ENCODE measurements at regions not wholly inside any gene's neighbourhood (a gene's known extent, or its start where the extent isn't known, plus 50 kb on each side); places are given as distances from the start of the nearest gene placed in this dataset.
"Not testable (repeated sequence)": the region's sequence is repeated elsewhere in the genome, so short reads cannot be mapped to it uniquely, and the experiment has no call there.

DNA sequence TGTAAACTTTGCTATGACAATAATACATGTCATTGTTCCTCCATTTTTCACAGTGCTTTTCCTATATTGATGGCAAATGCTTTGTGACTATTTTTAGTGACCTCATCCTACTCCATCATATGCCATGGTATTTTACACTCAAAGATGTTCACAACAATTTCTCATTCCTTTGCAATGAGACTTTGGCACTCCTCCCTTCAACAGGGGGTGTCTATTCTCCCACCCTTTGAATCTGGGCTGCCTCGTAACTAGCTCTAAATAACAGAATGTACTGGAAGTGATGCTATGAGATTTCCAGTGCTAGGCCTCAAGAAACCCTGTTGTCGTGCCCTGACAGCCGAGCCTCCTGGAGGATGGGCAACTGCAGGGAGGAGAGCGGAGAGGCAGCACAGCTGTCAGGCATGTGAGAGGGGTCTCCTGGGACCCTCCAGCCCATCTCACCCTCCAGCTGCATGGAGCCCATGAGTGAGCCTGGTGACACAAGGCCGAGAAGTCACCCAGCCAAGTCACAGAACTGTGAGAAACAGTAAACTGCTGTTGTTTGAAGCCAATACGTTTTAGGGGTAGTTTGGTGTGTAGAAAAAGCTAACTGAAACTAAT, 103.1 kb upstream of the APCDD1 start:
- Mint-ChIP-seq H3K27ac (no peak overlapping the region), H3K27me3 (peaks cover 0 to 8% (median 3%) of the 10 kb centered on the region in 5 donors), H3K36me3 (no peaks in the 10 kb centered on the region), H3K4me1 (no peaks in the 10 kb centered on the region), H3K4me3 (no peak overlapping the region), H3K9me3 (peaks cover 0 to 22% (median 7%) of the 10 kb centered on the region in 11 donors)
- ChIA-PET CTCF (no interaction called here), POLR2A (no interaction called here)
- Histone ChIP-seq H3K27me3 (ENCODE audit: control insufficient read depth in 2 of 2, insufficient read depth in 2 of 2, low read length in 2 of 2) (no peaks in the 10 kb centered on the region), H3K9me3 (ENCODE audit: control insufficient read depth in 2 of 3, low read length in 3 of 3) (peaks cover 0 to 8% (median 0%) of the 10 kb centered on the region in 3 experiments), H3K36me3 (ENCODE audit: control insufficient read depth in 2 of 3, insufficient read depth in 3 of 3, low read length in 3 of 3) (no peaks in the 10 kb centered on the region), H3K4me3 (ENCODE audit: low read length) (no peak overlapping the region), H3K27ac (ENCODE audit: low read depth, low read length) (no peak overlapping the region), H3K4me1 (ENCODE audit: control insufficient read depth in 2 of 2, insufficient read depth in 2 of 2, low read length in 2 of 2) (no peaks in the 10 kb centered on the region)
- DNase-seq = no peak
- intact Hi-C loops (cut with micrococcal nuclease) = no loop called here
- ATAC-seq = no peak

DNA sequence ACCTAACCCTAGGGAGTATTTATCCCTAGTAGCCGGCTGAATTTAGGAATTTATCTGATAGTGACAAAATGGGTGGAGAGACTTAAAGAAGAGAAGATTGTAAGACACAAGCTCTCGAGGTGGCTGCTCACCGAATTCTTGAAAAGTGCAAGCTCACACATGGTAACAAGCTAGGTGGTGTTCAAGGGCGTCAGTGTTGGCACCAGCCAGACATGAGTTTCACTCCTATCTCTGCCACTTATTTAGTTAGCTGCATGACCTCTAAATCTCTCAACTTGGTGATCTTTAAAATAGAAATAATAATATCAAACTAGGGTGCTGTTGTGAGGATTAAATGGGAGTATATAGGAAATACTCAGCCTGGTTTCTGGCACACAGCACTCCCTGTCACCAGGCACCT, 102.6 kb upstream of the APCDD1 start:
- Histone ChIP-seq H3K27me3 (ENCODE audit: control insufficient read depth in 2 of 2, insufficient read depth in 2 of 2, low read length in 2 of 2) (no peaks in the 10 kb centered on the region), H3K4me3 (ENCODE audit: low read length) (no peak overlapping the region), H3K4me1 (ENCODE audit: control insufficient read depth in 2 of 2, insufficient read depth in 2 of 2, low read length in 2 of 2) (no peaks in the 10 kb centered on the region), H3K9me3 (ENCODE audit: control insufficient read depth in 2 of 3, low read length in 3 of 3) (peaks cover 0 to 13% (median 4%) of the 10 kb centered on the region in 3 experiments), H3K36me3 (ENCODE audit: control insufficient read depth in 2 of 3, insufficient read depth in 3 of 3, low read length in 3 of 3) (no peaks in the 10 kb centered on the region), H3K27ac (ENCODE audit: low read depth, low read length) (no peak overlapping the region)
- intact Hi-C loops (cut with micrococcal nuclease) = no loop called here
- CTCF ChIA-PET = no interaction called here
- H3K27ac Mint-ChIP-seq = no peak overlapping the region
- ATAC-seq (no peak), DNase-seq (no peak)
- H3K27me3 Mint-ChIP-seq = peaks cover 0 to 8% (median 3%) of the 10 kb centered on the region in 5 donors
- no peak overlapping the region for H3K4me3 Mint-ChIP-seq
- H3K36me3 Mint-ChIP-seq = no peaks in the 10 kb centered on the region
- no peaks in the 10 kb centered on the region for H3K4me1 Mint-ChIP-seq
- peaks cover 0 to 28% (median 12%) of the 10 kb centered on the region in 11 donors for H3K9me3 Mint-ChIP-seq
- POLR2A ChIA-PET = no interaction called here

DNA sequence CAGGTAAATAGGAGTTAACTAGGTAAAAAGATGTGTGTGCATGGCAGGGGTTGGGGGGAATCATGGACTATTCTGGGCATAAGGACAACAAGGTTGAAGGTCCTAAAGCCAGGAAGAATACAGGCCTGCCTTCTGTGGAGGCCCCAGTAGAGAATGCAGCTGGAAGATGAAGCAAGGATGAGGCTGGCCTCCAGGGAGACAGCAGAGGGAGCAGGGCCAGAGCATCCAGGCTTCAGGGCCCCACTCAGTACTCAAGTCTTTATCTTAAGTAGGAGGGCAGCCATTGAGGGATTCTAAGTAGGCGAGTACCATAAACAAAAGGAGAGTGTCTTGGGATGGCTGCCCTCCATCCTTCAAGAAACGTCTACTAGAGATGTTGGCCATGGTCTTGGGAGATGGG, 101.8 kb upstream of the APCDD1 start:
- H3K4me1 ChIP-seq (ENCODE audit: control insufficient read depth in 2 of 2, insufficient read depth in 2 of 2, low read length in 2 of 2) = no peaks in the 10 kb centered on the region
- H3K36me3 Mint-ChIP-seq = no peaks in the 10 kb centered on the region
- H3K27me3 Mint-ChIP-seq = peaks cover 0 to 8% (median 3%) of the 10 kb centered on the region in 5 donors
- no peaks in the 10 kb centered on the region for H3K4me1 Mint-ChIP-seq
- ATAC-seq (no peak), DNase-seq (no peak)
- H3K27ac ChIP-seq (ENCODE audit: low read depth, low read length) = no peak overlapping the region
- peaks cover 0 to 18% (median 7%) of the 10 kb centered on the region in 3 experiments for H3K9me3 ChIP-seq (ENCODE audit: control insufficient read depth in 2 of 3, low read length in 3 of 3)
- intact Hi-C loops (cut with micrococcal nuclease) = no loop called here
- POLR2A ChIA-PET = no interaction called here
- H3K4me3 Mint-ChIP-seq = no peak overlapping the region
- no peak overlapping the region for H3K27ac Mint-ChIP-seq
- peaks cover 0 to 34% (median 19%) of the 10 kb centered on the region in 11 donors for H3K9me3 Mint-ChIP-seq
- no peaks in the 10 kb centered on the region for H3K36me3 ChIP-seq (ENCODE audit: control insufficient read depth in 2 of 3, insufficient read depth in 3 of 3, low read length in 3 of 3)
- no peaks in the 10 kb centered on the region for H3K27me3 ChIP-seq (ENCODE audit: control insufficient read depth in 2 of 2, insufficient read depth in 2 of 2, low read length in 2 of 2)
- H3K4me3 ChIP-seq (ENCODE audit: low read length) = no peak overlapping the region
- CTCF ChIA-PET = no interaction called here

DNA sequence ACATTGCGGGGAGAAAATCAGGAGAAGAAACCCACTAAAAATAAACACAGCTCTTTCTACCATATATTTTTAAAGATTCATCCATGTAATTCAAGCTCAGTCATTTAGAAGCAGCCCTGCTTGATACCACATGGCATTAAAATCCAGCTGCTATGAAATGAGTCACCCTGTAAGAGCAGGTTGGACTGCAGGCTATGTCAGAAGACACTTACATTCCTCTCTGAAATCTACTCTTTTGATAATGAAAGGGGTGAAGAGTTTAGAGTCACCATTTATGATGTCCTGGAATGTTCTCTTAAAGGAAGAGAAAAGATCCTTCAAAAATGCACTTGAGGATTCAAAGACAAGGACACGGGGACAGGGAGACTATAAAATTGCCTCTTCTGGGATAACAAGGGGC, 100.6 kb upstream of the APCDD1 start:
- DNase-seq (no peak), ATAC-seq (no peak)
- no peak overlapping the region for H3K27ac ChIP-seq (ENCODE audit: low read depth, low read length)
- ChIA-PET POLR2A (no interaction called here), CTCF (no interaction called here)
- H3K27me3 ChIP-seq (ENCODE audit: control insufficient read depth in 2 of 2, insufficient read depth in 2 of 2, low read length in 2 of 2) = no peaks in the 10 kb centered on the region
- no peak overlapping the region for H3K4me3 ChIP-seq (ENCODE audit: low read length)
- H3K9me3 Mint-ChIP-seq = peaks cover 0 to 39% (median 21%) of the 10 kb centered on the region in 11 donors
- H3K36me3 ChIP-seq (ENCODE audit: control insufficient read depth in 2 of 3, insufficient read depth in 3 of 3, low read length in 3 of 3) = no peaks in the 10 kb centered on the region
- H3K27me3 Mint-ChIP-seq = peaks cover 0 to 8% (median 3%) of the 10 kb centered on the region in 5 donors
- H3K36me3 Mint-ChIP-seq = no peaks in the 10 kb centered on the region
- H3K4me1 Mint-ChIP-seq = no peaks in the 10 kb centered on the region
- H3K27ac Mint-ChIP-seq = no peak overlapping the region
- intact Hi-C loops (cut with micrococcal nuclease) = no loop called here
- H3K4me3 Mint-ChIP-seq = no peak overlapping the region
- H3K9me3 ChIP-seq (ENCODE audit: control insufficient read depth in 2 of 3, low read length in 3 of 3) = peaks cover 0 to 18% (median 7%) of the 10 kb centered on the region in 3 experiments
- H3K4me1 ChIP-seq (ENCODE audit: control insufficient read depth in 2 of 2, insufficient read depth in 2 of 2, low read length in 2 of 2) = no peaks in the 10 kb centered on the region

DNA sequence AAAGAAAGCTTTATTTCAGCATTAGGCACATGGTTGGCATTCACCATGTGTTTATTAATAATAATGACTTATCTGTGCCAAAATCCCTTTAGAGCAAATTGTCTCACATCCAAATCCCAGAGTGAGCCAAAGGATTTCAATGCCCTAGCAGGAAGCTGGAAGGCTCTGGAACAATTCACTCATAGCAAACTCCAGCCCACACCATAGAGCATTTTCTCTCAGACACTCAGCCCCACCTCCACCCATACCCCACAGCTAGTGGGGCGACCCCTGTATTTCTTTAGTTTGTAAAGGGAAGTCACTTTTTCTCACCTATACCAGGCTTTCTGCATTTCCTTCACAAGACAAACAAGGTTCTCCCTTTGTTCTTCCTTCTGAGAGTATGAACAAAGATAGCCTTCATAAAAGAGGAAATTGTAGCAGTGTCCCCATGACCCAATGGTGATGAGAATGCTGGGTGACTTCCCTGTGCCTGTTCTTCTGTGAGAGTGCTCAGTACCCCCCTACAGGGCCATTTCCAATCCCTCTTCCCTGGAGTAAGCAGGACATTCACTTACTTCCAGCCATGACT, 100.1 kb upstream of the APCDD1 start:
- no peak overlapping the region for H3K27ac Mint-ChIP-seq
- CTCF ChIA-PET = no interaction called here
- intact Hi-C loops (cut with micrococcal nuclease) = no loop called here
- H3K4me1 ChIP-seq (ENCODE audit: control insufficient read depth in 2 of 2, insufficient read depth in 2 of 2, low read length in 2 of 2) = no peaks in the 10 kb centered on the region
- no peak overlapping the region for H3K27ac ChIP-seq (ENCODE audit: low read depth, low read length)
- H3K36me3 ChIP-seq (ENCODE audit: control insufficient read depth in 2 of 3, insufficient read depth in 3 of 3, low read length in 3 of 3) = no peaks in the 10 kb centered on the region
- peaks cover 0 to 39% (median 21%) of the 10 kb centered on the region in 11 donors for H3K9me3 Mint-ChIP-seq
- no peaks in the 10 kb centered on the region for H3K27me3 ChIP-seq (ENCODE audit: control insufficient read depth in 2 of 2, insufficient read depth in 2 of 2, low read length in 2 of 2)
- H3K4me1 Mint-ChIP-seq = no peaks in the 10 kb centered on the region
- DNase-seq (no peak), ATAC-seq (no peak)
- no peak overlapping the region for H3K4me3 ChIP-seq (ENCODE audit: low read length)
- POLR2A ChIA-PET = no interaction called here
- no peaks in the 10 kb centered on the region for H3K36me3 Mint-ChIP-seq
- H3K9me3 ChIP-seq (ENCODE audit: control insufficient read depth in 2 of 3, low read length in 3 of 3) = peaks cover 0 to 18% (median 7%) of the 10 kb centered on the region in 3 experiments
- H3K27me3 Mint-ChIP-seq = peaks cover 0 to 8% (median 3%) of the 10 kb centered on the region in 5 donors
- H3K4me3 Mint-ChIP-seq = no peak overlapping the region

DNA sequence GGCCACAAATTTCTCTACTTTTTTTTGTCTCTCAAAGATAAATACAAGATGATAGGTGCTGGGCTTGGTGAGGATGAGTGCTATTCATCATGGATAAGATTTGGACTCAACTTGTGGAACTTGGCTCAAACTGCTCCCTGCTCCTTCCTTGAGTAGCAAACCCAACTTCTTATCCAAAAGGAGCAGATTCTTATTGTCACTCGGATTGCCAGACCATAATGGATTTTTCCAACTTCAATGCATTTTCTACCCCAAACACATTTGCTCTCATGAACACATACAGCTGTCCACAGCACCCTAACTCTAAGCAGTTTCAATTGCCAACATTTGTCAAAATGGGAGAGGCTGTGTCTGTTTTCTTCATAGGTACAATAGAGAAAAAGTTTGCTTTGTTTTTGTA, 99.5 kb upstream of the APCDD1 start:
- no peaks in the 10 kb centered on the region for H3K36me3 Mint-ChIP-seq
- Histone ChIP-seq H3K4me1 (ENCODE audit: control insufficient read depth in 2 of 2, insufficient read depth in 2 of 2, low read length in 2 of 2) (no peaks in the 10 kb centered on the region), H3K4me3 (ENCODE audit: low read length) (no peak overlapping the region), H3K27me3 (ENCODE audit: control insufficient read depth in 2 of 2, insufficient read depth in 2 of 2, low read length in 2 of 2) (no peaks in the 10 kb centered on the region), H3K27ac (ENCODE audit: low read depth, low read length) (no peak overlapping the region), H3K9me3 (ENCODE audit: control insufficient read depth in 2 of 3, low read length in 3 of 3) (peaks cover 0 to 18% (median 7%) of the 10 kb centered on the region in 3 experiments), H3K36me3 (ENCODE audit: control insufficient read depth in 2 of 3, insufficient read depth in 3 of 3, low read length in 3 of 3) (no peaks in the 10 kb centered on the region)
- no peak for DNase-seq
- H3K4me3 Mint-ChIP-seq = no peak overlapping the region
- CTCF ChIA-PET = no interaction called here
- H3K9me3 Mint-ChIP-seq = peaks cover 0 to 39% (median 21%) of the 10 kb centered on the region in 11 donors
- H3K27ac Mint-ChIP-seq = no peak overlapping the region
- intact Hi-C loops (cut with micrococcal nuclease) = no loop called here
- ATAC-seq = no peak
- POLR2A ChIA-PET = no interaction called here
- H3K27me3 Mint-ChIP-seq = peaks cover 0 to 6% (median 3%) of the 10 kb centered on the region in 5 donors
- H3K4me1 Mint-ChIP-seq = no peaks in the 10 kb centered on the region

DNA sequence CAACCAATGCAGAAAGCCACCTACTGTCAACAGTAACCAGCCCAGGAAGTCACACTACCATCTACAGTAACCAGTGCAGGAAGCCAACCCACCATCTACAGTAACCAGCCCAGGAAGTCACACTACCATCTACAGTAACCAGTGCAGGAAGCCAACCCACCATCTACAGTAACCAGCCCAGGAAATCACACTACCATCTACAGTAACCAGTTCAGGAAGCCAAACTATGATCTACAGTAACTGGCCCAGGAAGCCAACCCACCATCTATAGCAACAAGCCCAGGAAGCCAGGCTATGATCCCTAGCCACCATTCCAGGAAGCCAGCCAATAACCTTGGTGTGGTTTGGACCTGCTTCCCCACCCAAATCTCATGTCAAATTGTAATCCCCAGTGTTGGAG, 97.4 kb upstream of the APCDD1 start:
- intact Hi-C loops (cut with micrococcal nuclease); H3K27ac ChIP-seq (ENCODE audit: low read depth, low read length); H3K27me3 Mint-ChIP-seq; H3K36me3 Mint-ChIP-seq; H3K4me1 Mint-ChIP-seq; H3K27ac Mint-ChIP-seq; H3K4me3 Mint-ChIP-seq; H3K4me1 ChIP-seq (ENCODE audit: control insufficient read depth in 2 of 2, insufficient read depth in 2 of 2, low read length in 2 of 2); H3K36me3 ChIP-seq (ENCODE audit: control insufficient read depth in 2 of 3, insufficient read depth in 3 of 3, low read length in 3 of 3); ATAC-seq; H3K27me3 ChIP-seq (ENCODE audit: control insufficient read depth in 2 of 2, insufficient read depth in 2 of 2, low read length in 2 of 2); H3K4me3 ChIP-seq (ENCODE audit: low read length); CTCF ChIA-PET; POLR2A ChIA-PET; DNase-seq: not testable (repeated sequence)
- peaks cover 0 to 39% (median 21%) of the 10 kb centered on the region in 11 donors for H3K9me3 Mint-ChIP-seq
- H3K9me3 ChIP-seq (ENCODE audit: control insufficient read depth in 2 of 3, low read length in 3 of 3) = peaks cover 0 to 18% (median 7%) of the 10 kb centered on the region in 3 experiments

All from naive thymus-derived CD4-positive, alpha-beta T cell (primary cell).